Spinal cord (tissue), 9 donors: ENCODE measurements at regions not wholly inside any gene's neighbourhood (a gene's known extent, or its start where the extent isn't known, plus 50 kb on each side); places are given as distances from the start of the nearest gene placed in this dataset.

Experiments used
- DNase-seq, 6 donors: peaks; one replicate each; pipeline versions ENCODE4 v3.0.0 to v3.0.0-alpha.2; 2013 to 2015; ENCODE audit warnings: low spot score in 6 of 6, low read depth in 4 of 6
- H3K27ac ChIP-seq: one replicate; pipeline ENCODE4 v1.5.1; 2013; ENCODE audit warnings: low read depth, low read length, control low read depth
- H3K27me3 ChIP-seq: one replicate; pipeline ENCODE4 v1.6.1; 2013; ENCODE audit warnings: low read length; ENCODE audit not compliant: control insufficient read depth, insufficient read depth
- H3K36me3 ChIP-seq: one replicate; pipeline ENCODE4 v1.6.1; 2013; ENCODE audit warnings: low read length; ENCODE audit not compliant: control insufficient read depth, insufficient read depth
- H3K4me1 ChIP-seq: one replicate; pipeline ENCODE4 v1.6.1; 2013; ENCODE audit warnings: low read length; ENCODE audit not compliant: control insufficient read depth, insufficient read depth
- H3K4me3 ChIP-seq: one replicate; pipeline ENCODE4 v1.5.1; 2013; ENCODE audit warnings: low read depth, low read length, control low read depth
- H3K9me3 ChIP-seq: one replicate; pipeline ENCODE4 v1.6.1; 2013; ENCODE audit warnings: low read length; ENCODE audit not compliant: control insufficient read depth, insufficient read depth
- WGBS: methylation state at CpG from one replicate; pipeline ENCODE4 v1.1.5; 2013; ENCODE audit warnings: missing lambda C conversion rate; ENCODE audit not compliant: insufficient coverage; 5-methylcytosine and 5-hydroxymethylcytosine counted together
- donor health status: healthy.

DNA sequence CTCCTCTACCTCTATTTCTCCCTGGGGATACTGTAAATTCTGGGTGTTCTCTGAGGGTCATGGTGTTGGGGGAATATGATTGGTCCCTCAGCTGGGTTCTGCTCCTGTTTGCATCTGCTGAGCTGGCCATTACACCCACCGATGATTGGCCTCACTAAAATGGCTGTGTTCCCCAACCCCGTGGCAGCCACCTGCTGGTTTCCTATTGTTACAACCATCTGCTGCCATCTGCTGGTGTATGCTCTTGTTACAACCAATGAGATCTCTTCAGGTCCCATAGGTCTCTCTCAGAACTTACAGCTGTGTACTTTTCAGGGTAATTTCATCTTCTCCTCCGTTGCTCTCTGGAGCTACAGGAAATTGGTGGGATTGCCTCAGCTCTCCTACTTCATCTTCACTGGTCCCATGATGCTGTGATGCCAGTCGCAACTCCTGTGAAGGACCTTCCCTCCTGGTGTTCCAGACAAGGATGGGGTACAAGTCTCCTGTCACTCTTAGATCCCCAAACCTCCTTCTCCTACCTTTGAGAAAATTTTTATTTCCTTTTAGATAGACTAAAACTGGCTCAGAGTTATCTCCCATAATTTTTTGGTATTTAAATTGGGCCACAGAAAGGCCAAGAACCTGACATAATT, 303.5 kb upstream of the SMIM30 start:
- no peaks in the 10 kb centered on the region for H3K9me3 ChIP-seq
- H3K27ac ChIP-seq, result no peak overlapping the region
- peak; percentile 26 to 90 (median 52) for DNase-seq
- H3K4me3 ChIP-seq, result no peak overlapping the region
- H3K36me3 ChIP-seq, result no peaks in the 10 kb centered on the region
- WGBS, result 21% methylated on average over 4 of the region's 4 CpGs
- H3K27me3 ChIP-seq, result no peaks in the 10 kb centered on the region
- H3K4me1 ChIP-seq, result no peaks in the 10 kb centered on the region

DNA sequence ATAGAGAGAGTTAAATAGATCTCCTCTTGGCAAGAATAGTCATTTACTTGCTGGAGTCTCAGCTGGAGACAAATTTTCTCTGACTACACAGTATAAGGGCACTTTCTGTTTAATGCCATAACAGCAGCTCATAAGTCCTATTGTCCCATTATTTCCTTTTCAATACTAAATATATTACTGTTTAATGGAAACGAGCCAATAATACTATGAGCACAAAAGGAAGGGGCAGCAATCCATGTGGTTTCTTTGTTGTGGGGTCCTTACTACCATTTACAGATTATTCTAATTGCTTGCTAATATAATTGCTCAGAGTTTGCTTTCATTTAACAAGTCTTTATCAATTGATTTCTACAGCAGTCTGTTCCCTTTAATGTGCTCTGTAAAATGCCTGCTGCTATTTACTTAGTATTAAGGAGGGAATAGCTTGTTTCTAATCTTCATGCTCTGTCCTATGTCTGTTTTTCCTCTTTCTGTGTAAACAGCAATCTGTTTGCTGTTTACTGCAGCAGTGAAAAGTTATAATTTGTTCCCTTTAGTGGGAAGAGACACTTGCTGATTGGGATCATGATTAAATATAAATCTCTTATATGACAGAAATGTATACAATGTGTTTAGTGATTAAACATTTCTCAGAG, 296.2 kb upstream of the SMIM30 start:
- DNase-seq, result peak in 2 of 6 donors; percentile 22 to 81
- no peaks in the 10 kb centered on the region for H3K4me1 ChIP-seq
- H3K27ac ChIP-seq, result no peak overlapping the region
- no peaks in the 10 kb centered on the region for H3K27me3 ChIP-seq
- H3K4me3 ChIP-seq, result no peak overlapping the region
- no peaks in the 10 kb centered on the region for H3K36me3 ChIP-seq
- no peaks in the 10 kb centered on the region for H3K9me3 ChIP-seq
- WGBS, result no CpG with 5 or more reads among the region's 1 CpG

DNA sequence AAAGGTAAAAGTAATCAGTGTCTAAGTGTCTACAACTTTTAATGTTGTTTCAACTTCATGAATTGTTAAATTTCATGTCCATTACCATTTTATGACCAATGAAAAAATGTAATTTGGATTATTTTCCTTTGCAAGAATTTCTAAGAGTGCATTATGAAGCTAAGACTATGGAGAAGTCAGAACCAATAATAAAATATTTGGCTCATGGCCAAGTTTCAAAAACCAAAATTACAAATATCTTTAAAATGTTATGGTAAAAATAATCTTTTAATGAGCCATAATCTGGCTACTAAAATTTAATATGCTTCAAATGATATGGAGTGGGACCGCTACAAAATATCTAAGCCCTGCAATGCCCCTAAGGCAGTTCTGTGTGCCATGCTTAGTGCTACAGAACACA, 294.1 kb upstream of the SMIM30 start:
- H3K9me3 ChIP-seq, result no peaks in the 10 kb centered on the region
- no peak overlapping the region for H3K27ac ChIP-seq
- no peaks in the 10 kb centered on the region for H3K36me3 ChIP-seq
- no peak for DNase-seq
- H3K27me3 ChIP-seq, result no peaks in the 10 kb centered on the region
- no CpG with 5 or more reads among the region's 1 CpG for WGBS
- no peak overlapping the region for H3K4me3 ChIP-seq
- no peaks in the 10 kb centered on the region for H3K4me1 ChIP-seq

DNA sequence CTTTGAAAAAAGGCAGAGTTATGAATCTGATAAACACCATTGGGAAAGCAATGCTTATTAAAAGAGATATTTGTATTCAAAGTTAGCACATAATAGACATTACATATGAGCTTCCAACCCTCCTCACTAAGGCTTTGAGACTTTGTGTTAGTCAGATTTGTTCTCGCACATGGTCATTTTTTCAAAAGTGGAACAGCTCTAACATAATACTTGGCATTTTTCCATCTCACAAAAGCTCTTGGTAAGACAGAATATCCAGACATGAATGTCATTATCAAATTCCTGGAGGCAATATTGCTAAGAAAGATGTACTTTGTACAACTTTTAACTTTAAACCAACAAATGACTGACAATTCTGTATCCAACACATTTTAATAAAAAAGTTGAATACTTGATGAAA, 292.4 kb upstream of the SMIM30 start:
- DNase-seq, result no peak
- H3K36me3 ChIP-seq, result no peaks in the 10 kb centered on the region
- WGBS, result 80% methylated on average over 1 of the region's 1 CpG
- H3K27ac ChIP-seq, result no peak overlapping the region
- no peaks in the 10 kb centered on the region for H3K4me1 ChIP-seq
- H3K9me3 ChIP-seq, result no peaks in the 10 kb centered on the region
- H3K4me3 ChIP-seq, result no peak overlapping the region
- no peaks in the 10 kb centered on the region for H3K27me3 ChIP-seq

DNA sequence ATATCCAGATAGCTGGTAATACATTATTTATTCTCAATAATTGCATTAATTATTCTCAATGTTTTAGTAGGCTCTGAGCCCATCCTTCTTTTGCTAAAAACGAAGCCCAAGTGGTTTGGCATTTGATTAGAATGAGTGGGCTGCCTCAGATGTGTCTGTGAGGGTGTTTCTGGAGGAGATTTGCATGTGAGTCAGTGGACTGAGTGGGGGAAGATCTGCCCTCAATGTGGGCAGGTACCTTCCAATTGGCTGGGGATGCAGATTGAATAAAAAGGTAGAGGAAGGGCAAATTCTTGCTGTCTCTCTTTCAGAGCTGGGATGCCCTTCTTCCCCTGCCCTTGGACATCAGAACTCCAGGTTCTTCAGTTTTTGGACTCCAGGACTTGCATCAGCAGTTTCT, 290.6 kb upstream of the SMIM30 start:
- DNase-seq, result no peak
- H3K36me3 ChIP-seq, result no peaks in the 10 kb centered on the region
- no peaks in the 10 kb centered on the region for H3K9me3 ChIP-seq
- H3K4me3 ChIP-seq, result no peak overlapping the region
- no peaks in the 10 kb centered on the region for H3K4me1 ChIP-seq
- no peaks in the 10 kb centered on the region for H3K27me3 ChIP-seq
- no CpG with 5 or more reads among the region's 1 CpG for WGBS
- no peak overlapping the region for H3K27ac ChIP-seq

DNA sequence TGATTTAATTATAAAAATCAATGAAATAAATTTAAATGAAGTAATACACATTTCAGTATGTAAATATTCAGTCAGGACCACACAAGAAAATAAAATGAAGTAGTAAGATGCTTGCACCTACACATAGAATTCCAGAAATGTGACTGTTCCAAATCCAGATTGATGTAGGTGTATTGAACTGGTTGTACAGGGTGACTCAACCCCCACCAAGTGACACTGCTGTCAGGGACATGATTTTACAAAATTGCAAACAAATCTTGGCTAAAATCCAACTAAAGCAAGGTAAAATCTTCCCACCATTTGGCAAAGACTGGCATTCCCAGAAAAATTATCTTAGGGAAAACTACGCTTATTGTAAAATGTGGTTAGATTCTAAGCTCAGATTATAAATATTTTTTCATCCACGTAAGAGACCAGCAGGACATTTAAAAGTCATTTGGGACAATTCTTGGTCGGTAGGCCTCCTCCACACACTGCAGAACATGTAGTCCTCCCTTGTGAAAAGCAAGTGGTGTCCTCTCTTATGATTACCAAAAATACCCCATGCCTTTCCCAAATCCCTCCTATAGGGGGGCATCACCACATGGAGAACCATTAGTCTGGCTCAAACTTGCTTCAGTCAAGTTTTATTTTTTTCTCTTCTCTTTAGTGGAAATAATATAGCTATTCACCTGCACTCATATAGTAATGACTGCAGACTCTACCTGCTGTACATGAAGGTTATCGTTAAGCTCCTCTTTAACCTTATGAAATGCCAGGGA, 287.1 kb upstream of the SMIM30 start:
- Histone ChIP-seq H3K27ac (no peak overlapping the region), H3K4me1 (no peaks in the 10 kb centered on the region), H3K4me3 (no peak overlapping the region), H3K9me3 (no peaks in the 10 kb centered on the region), H3K36me3 (no peaks in the 10 kb centered on the region), H3K27me3 (no peaks in the 10 kb centered on the region)
- WGBS, result 82% methylated on average over 2 of the region's 4 CpGs
- no peak for DNase-seq

DNA sequence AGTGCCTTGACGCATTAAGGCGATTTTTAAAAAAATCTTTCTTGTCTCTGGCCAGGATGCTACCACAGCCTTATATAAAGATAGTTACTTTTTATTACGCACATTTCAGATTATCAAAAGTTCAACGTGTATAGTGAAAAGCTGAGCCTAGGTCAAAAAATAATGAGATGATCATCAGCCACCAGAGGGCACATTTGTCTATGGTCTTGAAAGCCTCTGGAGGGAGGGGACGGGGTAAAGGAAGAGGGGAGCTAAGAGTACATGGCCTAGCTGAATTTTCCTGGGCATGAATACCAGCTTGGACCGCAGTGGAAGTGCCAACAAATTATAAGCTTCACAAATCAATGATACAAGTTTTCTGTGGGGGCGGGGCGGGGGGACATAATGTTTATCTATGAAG, 285.9 kb upstream of the SMIM30 start:
- no peak for DNase-seq
- no peaks in the 10 kb centered on the region for H3K36me3 ChIP-seq
- no peaks in the 10 kb centered on the region for H3K27me3 ChIP-seq
- no peak overlapping the region for H3K27ac ChIP-seq
- H3K9me3 ChIP-seq, result no peaks in the 10 kb centered on the region
- no peak overlapping the region for H3K4me3 ChIP-seq
- no peaks in the 10 kb centered on the region for H3K4me1 ChIP-seq
- no CpG with 5 or more reads among the region's 8 CpGs for WGBS

DNA sequence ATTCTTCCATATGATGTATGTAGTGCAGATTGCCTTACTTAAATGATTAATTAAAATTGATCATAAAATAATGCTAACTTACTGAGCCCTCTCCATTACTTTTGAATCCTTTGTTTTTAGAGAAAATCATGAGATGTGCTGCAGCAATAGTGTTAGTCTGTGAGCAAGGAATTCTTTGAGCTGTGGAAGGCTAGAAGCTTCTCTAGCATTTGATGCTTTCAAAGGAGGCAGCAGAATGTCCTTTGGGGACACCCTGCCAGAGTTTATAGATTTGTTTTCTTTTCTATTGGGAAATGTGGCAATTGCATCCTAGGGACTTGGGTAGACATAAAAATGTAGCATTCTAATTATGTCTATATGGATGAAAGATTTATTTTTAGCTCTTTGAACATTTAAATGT, 284.1 kb upstream of the SMIM30 start:
- Histone ChIP-seq H3K27ac (no peak overlapping the region), H3K27me3 (no peaks in the 10 kb centered on the region), H3K36me3 (no peaks in the 10 kb centered on the region), H3K4me3 (no peak overlapping the region), H3K9me3 (no peaks in the 10 kb centered on the region), H3K4me1 (no peaks in the 10 kb centered on the region)
- DNase-seq, result peak in 1 of 6 donors; percentile 65

DNA sequence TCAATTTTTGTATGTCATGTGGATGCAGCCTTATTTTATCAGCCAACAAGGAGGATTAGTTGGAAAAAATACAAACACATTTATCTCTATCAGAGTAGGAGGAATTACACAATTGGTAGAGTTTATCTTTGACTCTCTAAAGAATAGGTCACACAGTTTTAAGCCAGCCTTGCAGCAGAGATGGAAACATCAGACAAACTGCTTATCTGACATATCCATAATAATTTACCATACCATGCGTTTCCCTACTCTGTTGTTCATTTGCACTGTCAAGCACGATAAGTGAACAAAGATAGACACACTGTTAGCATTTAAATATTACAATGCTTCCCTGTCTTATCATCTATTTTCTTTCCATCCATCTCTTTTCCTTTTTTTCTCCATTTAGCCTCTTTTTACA, 283.7 kb upstream of the SMIM30 start:
- Histone ChIP-seq H3K9me3 (no peaks in the 10 kb centered on the region), H3K27me3 (no peaks in the 10 kb centered on the region), H3K4me3 (no peak overlapping the region), H3K27ac (no peak overlapping the region), H3K4me1 (no peaks in the 10 kb centered on the region), H3K36me3 (no peaks in the 10 kb centered on the region)
- peak in 1 of 6 donors; percentile 42 for DNase-seq
- WGBS, result 56% methylated on average over 2 of the region's 2 CpGs

DNA sequence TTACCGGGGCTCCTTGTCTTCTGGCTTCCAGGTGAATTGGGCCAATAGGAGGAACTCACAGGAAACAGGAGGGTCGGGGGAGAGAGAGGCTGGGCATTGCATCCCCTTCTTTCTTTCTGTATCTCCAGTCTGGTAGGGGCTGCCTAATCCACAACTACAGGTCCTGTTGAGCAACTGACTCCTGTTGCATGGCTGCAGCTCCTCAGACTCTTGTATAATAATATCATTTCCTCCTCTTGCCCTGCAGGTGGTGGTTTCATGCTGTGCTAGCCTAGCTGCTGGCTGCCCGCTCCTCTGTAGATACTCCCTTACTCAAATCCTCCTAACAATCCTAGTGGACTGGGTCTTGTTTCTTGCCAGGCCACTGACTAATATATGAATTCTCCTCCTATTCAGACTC, 276.5 kb upstream of the SMIM30 start:
- WGBS, result 46% methylated on average over 2 of the region's 3 CpGs
- H3K27ac ChIP-seq, result no peak overlapping the region
- H3K4me1 ChIP-seq, result no peaks in the 10 kb centered on the region
- no peak overlapping the region for H3K4me3 ChIP-seq
- H3K36me3 ChIP-seq, result no peaks in the 10 kb centered on the region
- no peak for DNase-seq
- no peaks in the 10 kb centered on the region for H3K27me3 ChIP-seq
- no peaks in the 10 kb centered on the region for H3K9me3 ChIP-seq
